GM19397 (cell line): ENCODE measurements at regions not wholly inside any gene's neighbourhood (a gene's known extent, or its start where the extent isn't known, plus 50 kb on each side); places are given as distances from the start of the nearest gene placed in this dataset.
"Not testable (repeated sequence)": the region's sequence is repeated elsewhere in the genome, so short reads cannot be mapped to it uniquely, and the experiment has no call there.

Experiments used
- ATAC-seq: cut with Tn5 transposase; IDR thresholded peaks from one replicate; pipeline ENCODE4 v1.9.1; 2021; ENCODE audit warnings: mild to moderate bottlenecking, moderate library complexity; ENCODE audit not compliant: unreplicated experiment

DNA sequence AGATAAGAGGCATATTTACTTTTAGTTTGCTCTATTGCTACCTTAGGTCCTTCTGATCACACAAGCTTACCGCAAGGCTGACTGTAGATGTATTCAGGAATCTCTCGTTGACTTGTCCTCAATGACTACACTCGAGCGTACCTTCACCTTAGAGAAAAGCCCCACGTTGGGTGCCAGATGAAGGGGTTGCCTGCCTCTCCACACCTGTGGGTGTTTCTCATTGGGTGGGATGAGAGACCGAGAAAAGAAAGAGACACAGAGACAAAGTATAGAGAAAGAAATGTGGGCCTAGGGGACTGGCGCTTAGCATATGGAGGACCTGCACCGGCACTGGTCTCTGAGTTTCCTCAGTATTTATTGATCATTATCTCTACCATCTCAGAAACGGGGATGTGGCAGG is 51.8 kb downstream of the ASCL4 start:
- ATAC-seq: no peak

DNA sequence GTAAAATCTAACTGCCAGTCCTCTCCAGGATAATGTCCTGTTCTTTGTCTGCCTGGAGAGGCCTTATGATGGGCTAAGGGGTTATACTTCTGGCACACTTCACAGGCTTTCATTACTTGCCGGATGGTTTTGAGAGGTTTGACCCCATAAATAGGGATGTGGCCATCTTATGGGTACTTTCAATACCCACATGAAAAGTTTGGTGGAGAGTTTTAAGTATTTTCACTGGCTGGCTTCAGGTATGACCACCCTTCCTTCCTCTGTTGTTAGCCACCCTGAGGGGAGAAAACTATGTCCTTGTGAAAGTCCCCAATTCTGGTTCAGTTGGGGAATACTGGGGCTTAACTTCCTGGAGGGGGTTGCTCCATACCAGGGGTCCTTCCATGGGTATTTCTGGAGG is 54.8 kb downstream of the ASCL4 start:
- no peak for ATAC-seq

GRCh38 chr12:107832441-107832840 is 57.9 kb downstream of the ASCL4 start:
- no peak for ATAC-seq

GRCh38 chr12:107840186-107840585 is 65.7 kb downstream of the ASCL4 start:
- ATAC-seq: no peak

- no peak for ATAC-seq
Observed at GRCh38 chr12:107843351-107844311, 69.1 kb downstream of the ASCL4 start.

DNA sequence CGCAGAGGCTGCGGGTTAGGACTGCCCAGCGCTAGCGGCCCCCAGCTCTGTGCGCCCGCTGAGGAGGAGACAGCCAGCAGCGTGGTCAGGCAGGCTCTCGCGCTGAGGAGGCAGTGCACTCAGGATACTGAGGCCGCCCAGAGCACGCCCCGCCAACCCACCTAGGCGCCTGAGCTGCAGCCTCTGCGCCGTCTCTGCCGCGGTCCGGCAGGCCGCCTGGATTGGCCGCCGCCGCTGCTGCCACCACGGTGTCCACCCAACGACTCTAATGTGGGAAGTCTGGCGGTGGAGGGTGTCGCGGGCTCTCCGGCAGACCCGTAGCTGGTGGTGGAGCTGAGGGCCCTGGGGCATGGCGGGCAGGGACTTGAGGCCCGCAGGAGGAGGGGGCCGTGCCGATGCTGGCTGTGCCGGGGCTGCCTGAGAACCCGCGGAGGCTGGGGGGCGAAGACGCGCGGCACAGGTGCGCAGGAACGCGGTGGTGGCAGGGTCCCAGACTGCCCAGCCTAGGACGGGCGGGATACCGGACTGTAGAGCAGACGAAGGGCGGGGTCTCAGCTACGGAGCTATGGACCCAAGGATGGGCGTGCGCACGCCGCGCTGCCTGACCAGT is 69.9 kb downstream of the ASCL4 start:
- ATAC-seq: no peak

DNA sequence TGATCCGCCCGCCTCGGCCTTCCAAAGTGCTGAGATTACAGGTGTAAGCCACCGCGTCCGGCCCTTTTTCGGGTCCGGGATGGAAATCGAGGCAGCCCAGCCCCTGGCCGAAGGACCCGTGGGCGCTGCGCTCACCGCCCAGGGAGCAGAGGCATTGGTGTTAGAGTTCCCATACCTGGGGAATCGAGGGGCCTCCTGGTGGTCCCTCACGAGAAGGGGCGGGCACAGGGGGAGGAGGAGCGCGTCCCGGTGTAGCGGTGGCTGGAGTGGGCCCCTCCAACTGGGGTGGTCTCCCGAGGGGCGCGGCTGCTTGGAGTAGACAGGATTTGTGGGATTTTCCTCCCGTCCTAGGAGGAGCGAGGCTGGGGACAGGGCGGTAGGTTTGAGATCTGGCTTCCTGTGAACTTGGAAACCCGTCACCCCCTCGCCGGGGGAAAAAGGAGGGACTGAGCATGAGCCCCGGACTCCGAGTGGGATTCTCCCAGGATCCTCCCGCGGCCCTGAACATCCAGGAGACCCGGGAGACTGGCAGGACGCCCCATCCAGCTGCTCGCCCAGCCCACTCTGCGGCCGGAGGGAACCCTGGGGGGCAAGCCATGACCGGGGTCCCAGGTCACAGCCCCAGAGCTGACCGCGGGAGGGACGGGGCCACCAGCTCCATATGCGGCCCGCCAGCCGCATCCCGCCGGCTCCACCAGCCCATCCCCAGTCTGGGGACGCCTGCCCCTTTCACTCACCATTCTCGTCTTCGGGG is 70.9 kb downstream of the ASCL4 start:
- ATAC-seq: no peak

GRCh38 chr12:107845980-107846659 is 71.6 kb downstream of the ASCL4 start:
- no peak for ATAC-seq

- ATAC-seq: no peak
Observed at GRCh38 chr12:107847430-107847829, 72.9 kb downstream of the ASCL4 start.

- no peak for ATAC-seq
Observed at GRCh38 chr12:107847830-107848229, 73.3 kb downstream of the ASCL4 start.

DNA sequence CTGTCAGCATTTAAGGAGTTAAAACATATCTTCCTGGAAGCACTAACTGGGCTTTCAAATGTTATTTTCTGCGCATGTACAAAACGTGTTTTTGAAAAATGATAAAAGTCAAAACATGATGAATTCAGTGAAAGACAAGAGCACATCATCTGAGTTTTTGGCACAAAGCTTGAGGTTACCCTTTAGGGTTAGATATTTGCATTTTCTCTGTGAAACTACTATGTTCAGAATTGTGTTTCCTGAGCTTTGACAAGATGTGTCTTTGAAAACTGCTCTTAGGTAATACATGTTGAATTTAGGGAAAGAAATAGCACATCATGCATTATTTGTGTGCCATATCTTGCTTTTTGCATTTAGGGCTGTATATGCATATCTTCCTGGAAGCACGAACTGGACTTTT is 79.0 kb downstream of the ASCL4 start:
- no peak for ATAC-seq

DNA sequence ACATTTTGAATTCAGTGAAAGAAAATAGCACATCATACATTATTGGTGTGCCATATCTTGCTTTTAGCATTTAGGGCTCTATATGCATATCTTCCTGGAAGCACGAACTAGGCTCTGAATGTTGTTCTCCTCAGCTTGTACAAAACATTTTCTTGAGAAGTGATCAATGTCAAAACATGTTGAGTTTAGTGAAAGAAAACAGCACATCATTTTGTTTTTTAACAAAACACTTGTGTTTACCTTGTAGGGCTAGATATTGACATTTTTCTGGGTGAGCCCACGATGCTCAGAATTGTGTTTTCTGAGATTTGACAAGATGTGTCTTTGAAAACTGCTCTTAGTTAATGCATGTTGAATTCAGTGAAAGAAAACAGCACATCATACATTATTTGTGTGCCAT is 81.0 kb downstream of the ASCL4 start:
- no peak for ATAC-seq

DNA sequence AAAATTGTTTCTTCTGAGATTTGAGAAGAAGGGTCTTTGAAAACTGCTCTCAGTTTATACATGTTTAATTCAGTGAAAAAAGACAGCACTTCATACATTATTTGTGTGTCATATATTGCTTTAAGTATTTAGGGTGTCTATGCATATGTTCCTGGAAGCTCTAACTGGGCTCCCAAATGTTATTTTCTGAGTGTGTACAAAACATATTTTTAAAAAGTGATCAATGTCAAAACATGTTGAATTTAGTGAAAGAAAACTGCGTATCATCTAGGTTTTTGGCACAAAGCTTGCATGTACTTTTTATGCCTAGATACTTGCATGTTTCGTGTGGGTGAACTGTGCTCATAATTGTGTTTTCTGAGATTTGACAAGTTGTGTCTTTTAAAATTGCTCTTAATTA is 81.6 kb downstream of the ASCL4 start:
- no peak for ATAC-seq

DNA sequence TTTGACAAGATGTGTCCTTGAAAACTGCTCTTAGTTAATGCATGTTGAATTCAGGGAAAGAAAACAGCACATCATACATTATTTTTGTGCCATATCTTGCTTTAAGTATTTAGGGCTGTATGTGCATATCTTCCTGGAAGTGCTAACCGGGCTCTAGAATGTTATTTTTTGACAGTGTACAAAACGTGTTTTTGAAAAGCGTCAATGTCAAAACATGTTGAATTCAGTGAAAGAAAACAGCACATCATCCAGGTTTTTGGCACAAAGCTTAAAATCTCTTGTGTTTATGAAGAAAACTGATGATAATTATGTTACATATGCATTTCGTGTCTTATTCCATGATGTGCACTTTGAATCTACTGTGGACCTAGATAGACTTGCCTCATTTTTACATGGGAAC is 82.7 kb downstream of the ASCL4 start:
- no peak for ATAC-seq

GRCh38 chr12:107859367-107859766 is 84.9 kb downstream of the ASCL4 start:
- ATAC-seq: no peak

DNA sequence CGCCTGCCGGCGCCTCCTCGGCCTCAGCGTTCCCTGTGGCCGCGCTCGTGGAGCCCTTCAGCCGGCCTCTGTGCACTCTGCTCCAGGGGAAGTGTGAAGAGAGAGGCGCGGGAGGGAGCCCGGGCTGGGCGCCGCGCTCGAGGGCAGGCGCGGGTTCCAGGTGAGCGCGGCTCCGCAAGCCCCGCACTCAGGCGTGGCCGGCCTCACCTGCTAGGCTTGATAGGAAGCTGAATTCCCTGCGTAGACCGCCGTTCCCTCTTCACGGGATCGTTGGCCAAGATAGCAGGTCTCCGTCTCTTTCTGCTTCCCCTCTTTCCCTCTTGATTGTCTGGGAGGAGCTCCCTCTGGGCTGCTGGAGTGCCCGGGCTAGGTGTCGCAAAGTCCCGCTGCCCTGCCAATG is 89.7 kb downstream of the ASCL4 start:
- ATAC-seq: no peak

DNA sequence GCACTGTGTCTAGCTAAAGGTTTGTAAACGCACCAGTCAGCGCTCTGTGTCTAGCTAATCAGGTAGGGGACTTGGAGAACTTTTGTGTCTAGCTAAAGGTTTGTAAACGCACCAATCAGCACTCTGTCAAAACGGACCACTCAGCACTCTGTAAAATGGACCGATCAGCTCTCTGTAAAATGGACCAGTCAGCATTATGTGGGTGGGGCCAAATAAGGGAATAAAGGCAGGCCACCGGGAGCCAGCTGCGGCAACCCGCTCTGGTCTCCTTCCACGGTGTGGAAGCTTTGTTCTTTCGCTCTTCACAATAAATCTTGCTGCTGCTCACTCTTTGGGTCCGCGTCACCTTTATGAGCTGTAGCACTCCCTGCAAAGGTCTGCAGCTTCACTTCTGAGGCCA is 90.2 kb downstream of the ASCL4 start:
- not testable (repeated sequence) for ATAC-seq

DNA sequence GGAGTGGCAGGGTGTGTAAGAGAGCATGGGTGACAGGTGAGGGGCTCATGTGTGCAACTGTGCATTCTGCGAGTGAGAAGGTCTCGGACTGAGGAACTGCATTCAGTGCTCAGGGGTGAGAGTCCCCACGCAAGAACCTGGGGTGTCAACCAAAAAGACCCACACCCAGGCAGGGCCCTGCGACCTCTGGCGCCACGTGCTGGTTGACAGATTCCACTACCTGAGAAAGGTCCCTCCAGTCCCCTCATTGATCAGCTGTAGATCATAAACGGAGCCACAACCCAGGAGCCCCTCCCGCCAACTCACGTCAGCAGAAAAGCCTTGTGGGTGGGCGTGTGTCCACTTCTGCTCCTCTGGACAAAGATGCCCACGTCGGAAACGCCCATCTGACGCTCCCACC is 98.7 kb downstream of the ASCL4 start:
- ATAC-seq: no peak

GRCh38 chr12:107875786-107876185 is 101.3 kb downstream of the ASCL4 start:
- no peak for ATAC-seq

DNA sequence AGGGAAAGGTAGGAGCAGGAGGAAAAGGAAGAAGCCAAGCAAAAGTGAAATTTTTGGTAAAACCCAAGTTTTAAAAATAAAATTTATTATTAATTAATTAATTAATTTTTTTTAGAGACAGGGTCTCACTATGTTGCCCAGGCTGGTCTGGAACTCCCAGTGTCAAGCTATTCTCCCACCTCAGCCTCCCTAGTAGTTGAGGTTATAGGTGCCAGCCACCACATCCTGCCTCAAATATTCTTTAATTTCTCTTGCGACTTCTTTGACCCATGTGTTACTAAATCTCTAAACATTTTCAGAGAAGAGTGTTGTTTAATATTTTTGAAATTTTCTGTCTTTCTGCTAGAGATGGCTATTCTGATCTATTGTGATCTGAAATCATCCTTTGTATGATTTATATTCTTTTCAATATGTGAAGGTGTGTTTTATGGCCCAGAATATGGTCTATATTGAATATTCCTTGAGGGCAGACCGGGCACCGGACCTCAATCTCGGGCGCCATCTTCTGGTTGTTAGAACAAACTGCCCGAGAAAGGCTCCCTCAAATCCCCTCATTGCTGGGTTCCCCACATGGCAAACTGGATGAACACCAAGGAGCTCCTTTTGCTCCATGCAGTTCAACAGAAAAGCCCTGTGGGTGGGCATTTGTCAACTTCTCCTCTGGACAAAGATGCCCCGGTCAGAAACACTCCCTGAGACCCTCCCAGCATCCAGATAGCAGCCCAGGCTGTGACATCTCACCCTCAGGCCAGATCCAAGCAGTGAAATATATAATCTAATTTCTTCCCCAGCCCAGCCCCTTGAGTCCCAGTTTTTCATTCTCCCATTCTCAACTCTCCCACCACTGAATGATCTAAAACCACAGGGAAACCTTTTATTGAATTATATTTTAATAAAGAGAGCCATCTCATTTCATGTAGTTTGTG is 110.5 kb downstream of the ASCL4 start:
- ATAC-seq: no peak
